Tibial nerve (tissue), 4 donors: ENCODE measurements at regions not wholly inside any gene's neighbourhood (a gene's known extent, or its start where the extent isn't known, plus 50 kb on each side); places are given as distances from the start of the nearest gene placed in this dataset.

Source experiments
- DNase-seq, 2 donors: peaks; one replicate each; pipeline ENCODE4 v3.0.0-alpha.2; 2019; ENCODE audit warnings: low spot score in 2 of 2
- H3K27ac ChIP-seq, 4 donors: fragments of 200-600 bp; sonication (generic) in 3 of 4; one replicate each; pipeline ENCODE4 v1.5.1; 2017 to 2019; ENCODE audit warnings: mild to moderate bottlenecking in 1 of 4
- H3K27me3 ChIP-seq, 2 donors: fragments of 200-600 bp; sonication (generic) in 1 of 2; one replicate each; pipeline versions ENCODE4 v1.5.1 to v1.6.0; 2017 to 2019
- H3K36me3 ChIP-seq, 3 donors: fragments of 200-600 bp; sonication (generic); one replicate each; pipeline ENCODE4 v1.5.1; 2018 to 2019
- H3K4me1 ChIP-seq, 4 donors: fragments of 200-600 bp; sonication (generic) in 3 of 4; one replicate each; pipeline ENCODE4 v1.5.1; 2017 to 2019
- H3K4me3 ChIP-seq, 4 donors: fragments of 200-600 bp; sonication (generic) in 3 of 4; one replicate each; pipeline ENCODE4 v1.5.1; 2017 to 2019; ENCODE audit warnings: mild to moderate bottlenecking in 1 of 4, moderate library complexity in 1 of 4
- H3K9me3 ChIP-seq, 4 donors: fragments of 200-600 bp; sonication (generic) in 3 of 4; one replicate each; pipeline ENCODE4 v1.5.1; 2017 to 2019
- CTCF ChIP-seq, 5 experiments: fragments of 200-600 bp in 3 of 5; fragments of 450-650 bp in 2 of 5; sonication (generic) in 3 of 5; IDR thresholded peaks; one replicate each; pipeline ENCODE4 v1.5.1; 2016 to 2019; ENCODE audit warnings: antibody characterized with exemption in 5 of 5, mild to moderate bottlenecking in 3 of 5, moderate library complexity in 2 of 5
- EP300 ChIP-seq, 2 donors: sonication (generic); formaldehyde crosslinking; IDR thresholded peaks; one replicate each; pipeline ENCODE4 v1.6.1; 2017; ENCODE audit warnings: antibody characterized with exemption in 2 of 2, mild to moderate bottlenecking in 1 of 2
- POLR2A ChIP-seq, 2 donors: fragments of 450-650 bp; IDR thresholded peaks; one replicate each; pipeline ENCODE4 v1.6.1; 2017; ENCODE audit warnings: antibody characterized with exemption in 2 of 2, mild to moderate bottlenecking in 2 of 2, moderate library complexity in 2 of 2
- WGBS, 2 donors: methylation state at CpG; one replicate each; pipeline ENCODE4 v1.1.5; 2018; 5-methylcytosine and 5-hydroxymethylcytosine counted together

GRCh38 chr6:44035621-44036020, 91.6 kb downstream of the MRPL14 start:
- H3K9me3 ChIP-seq = no peaks in the 10 kb centered on the region
- H3K27me3 ChIP-seq = no peaks in the 10 kb centered on the region
- no peak for DNase-seq
- no peak overlapping the region for H3K4me3 ChIP-seq
- peaks cover 0 to 15% (median 0%) of the 10 kb centered on the region in 4 donors for H3K4me1 ChIP-seq
- no peak overlapping the region for H3K27ac ChIP-seq
- no peaks in the 10 kb centered on the region for H3K36me3 ChIP-seq
- TF ChIP-seq EP300 (IDR thresholded peaks at IDR 0.05) (no peak), POLR2A (IDR thresholded peaks at IDR 0.05) (no peak), CTCF (IDR thresholded peaks at IDR 0.05) (no peak)
- WGBS, 2 donors = 63 to 72% methylated on average over 3 of the region's 3 CpGs

DNA sequence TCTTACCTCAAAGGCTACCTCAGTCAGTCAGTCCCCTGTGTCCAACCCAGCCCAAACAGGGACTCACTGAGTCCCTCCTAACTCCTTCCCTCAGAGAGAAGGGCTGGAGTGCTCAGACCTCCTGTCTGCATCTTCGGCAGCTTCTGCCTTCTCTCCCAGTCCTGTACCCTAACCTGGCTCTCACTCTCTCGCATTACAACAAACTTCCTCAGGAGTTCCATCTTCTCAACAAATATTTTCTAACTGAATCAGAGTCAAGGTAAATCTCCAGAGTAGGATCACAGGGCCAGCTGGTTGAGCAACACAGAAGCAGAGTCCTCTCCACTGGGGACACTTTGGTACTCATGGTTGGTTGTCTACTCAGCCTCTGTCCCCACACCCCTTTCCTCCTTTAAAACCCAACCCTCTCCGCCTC, 92.3 kb downstream of the MRPL14 start:
- Histone ChIP-seq H3K27ac (no peak overlapping the region), H3K9me3 (no peaks in the 10 kb centered on the region), H3K4me3 (no peak overlapping the region), H3K36me3 (no peaks in the 10 kb centered on the region), H3K27me3 (no peaks in the 10 kb centered on the region), H3K4me1 (peaks cover 0 to 10% (median 0%) of the 10 kb centered on the region in 4 donors)
- TF ChIP-seq EP300 (IDR thresholded peaks at IDR 0.05) = no peak
- no peak for TF ChIP-seq CTCF (IDR thresholded peaks at IDR 0.05)
- no peak for TF ChIP-seq POLR2A (IDR thresholded peaks at IDR 0.05)
- WGBS, 2 donors = 88 to 98% methylated on average over 3 of the region's 3 CpGs
- no peak for DNase-seq

DNA sequence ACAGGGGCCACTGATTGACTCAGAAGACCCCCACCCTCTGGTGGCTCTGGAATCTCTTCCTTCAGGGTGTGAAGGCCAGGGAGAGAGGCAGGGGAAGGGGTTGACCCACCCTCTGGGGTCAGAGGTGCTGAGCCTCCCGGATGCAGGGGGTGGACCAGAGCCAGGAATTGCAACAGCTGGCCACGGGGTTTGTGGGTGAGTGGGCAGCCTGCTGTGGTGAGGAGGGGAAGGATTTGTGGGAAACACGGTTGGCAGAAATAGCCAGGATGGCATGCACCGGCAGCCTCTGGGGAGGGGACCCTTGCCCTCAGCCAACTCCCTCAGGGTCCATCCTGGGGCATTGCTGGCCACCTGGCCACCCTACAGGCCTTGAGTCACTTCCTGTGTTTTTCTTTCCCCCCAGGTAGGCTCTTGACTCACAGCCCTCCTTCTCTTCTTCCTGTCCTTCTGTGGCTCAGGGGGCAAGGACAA, 92.8 kb downstream of the MRPL14 start:
- peaks cover 0 to 11% (median 0%) of the 10 kb centered on the region in 4 donors for H3K4me1 ChIP-seq
- H3K36me3 ChIP-seq = no peaks in the 10 kb centered on the region
- no peak overlapping the region for H3K27ac ChIP-seq
- no peak for TF ChIP-seq EP300 (IDR thresholded peaks at IDR 0.05)
- no peak for TF ChIP-seq CTCF (IDR thresholded peaks at IDR 0.05)
- TF ChIP-seq POLR2A (IDR thresholded peaks at IDR 0.05) = no peak
- no peaks in the 10 kb centered on the region for H3K9me3 ChIP-seq
- 22 to 26% methylated on average over 4 of the region's 4 CpGs for WGBS, 2 donors
- no peak for DNase-seq
- H3K27me3 ChIP-seq = no peaks in the 10 kb centered on the region
- H3K4me3 ChIP-seq = no peak overlapping the region

DNA sequence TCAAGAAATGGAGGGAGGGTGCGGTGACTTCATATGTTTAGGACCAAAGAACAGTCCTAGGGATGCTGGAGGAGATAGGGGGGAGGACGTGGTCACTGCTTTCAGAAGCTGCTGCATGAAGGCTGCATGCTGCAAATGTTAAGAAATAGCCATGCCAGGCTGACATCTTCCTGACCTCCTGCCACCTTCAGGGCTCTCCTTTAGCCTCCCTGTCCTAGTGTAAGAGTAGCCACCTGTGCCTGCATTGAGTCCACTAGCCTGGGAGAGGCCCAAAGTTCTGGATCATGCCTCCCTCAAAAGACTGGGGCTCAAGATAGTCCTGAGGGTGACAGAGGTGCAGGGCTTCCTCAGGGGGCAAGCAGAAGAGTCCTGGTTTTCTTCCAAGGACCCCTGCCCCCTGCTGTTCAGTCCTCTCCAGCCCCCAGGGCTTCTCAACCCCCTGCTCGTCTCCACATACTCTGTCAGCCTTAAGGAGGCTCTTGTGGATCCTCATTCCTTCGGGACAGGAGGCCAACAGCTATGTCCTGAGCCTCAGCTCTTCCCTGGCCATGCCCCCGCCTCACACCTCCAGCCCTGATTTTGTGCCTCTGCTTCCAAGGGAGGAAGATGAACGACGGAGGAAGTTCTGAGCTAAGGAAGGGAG, 96.3 kb downstream of the MRPL14 start:
- no peak overlapping the region for H3K27ac ChIP-seq
- H3K36me3 ChIP-seq = no peaks in the 10 kb centered on the region
- TF ChIP-seq EP300 (IDR thresholded peaks at IDR 0.05) (no peak), CTCF (IDR thresholded peaks at IDR 0.05) (no peak), POLR2A (IDR thresholded peaks at IDR 0.05) (no peak)
- no peaks in the 10 kb centered on the region for H3K27me3 ChIP-seq
- no peak overlapping the region for H3K4me3 ChIP-seq
- peaks cover 0 to 14% (median 0%) of the 10 kb centered on the region in 4 donors for H3K4me1 ChIP-seq
- H3K9me3 ChIP-seq = no peaks in the 10 kb centered on the region
- DNase-seq = no peak
- WGBS, 2 donors = 83 to 84% methylated on average over 7 of the region's 7 CpGs

DNA sequence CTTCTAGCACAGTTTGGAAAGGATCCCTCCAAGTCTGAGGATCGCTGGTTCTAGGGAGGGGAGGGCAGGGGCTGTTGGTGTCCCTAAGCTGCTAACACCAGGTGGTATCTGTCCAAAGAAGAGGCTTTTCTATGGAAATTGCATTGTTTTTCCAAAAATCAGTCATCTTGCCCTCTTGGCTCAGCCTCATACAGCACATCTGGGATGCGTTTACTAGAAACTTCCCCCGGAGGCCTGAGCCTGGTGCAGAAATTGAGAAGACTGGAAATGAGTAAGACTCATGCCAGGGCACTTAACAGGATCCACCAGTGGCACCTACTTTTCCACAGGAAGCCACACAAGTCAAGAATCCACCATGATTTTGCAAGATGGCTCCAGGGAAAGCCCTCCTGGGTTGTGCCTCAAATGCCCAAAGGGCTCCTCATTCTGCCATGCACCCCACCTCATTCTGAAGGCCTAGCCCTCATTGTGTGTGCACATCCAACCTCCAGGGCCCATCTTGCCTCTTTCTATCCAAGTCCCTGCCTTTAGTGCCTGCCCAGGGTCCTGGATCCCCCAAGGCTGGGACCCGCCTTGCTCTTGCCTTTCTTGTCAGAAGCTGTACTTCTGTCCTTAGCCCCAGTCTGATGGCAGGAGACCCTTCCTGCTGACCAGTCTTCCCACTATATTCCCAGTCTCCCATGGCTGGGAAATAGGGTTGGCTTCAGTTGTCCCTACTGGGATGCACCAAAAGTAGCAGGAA, 97.6 kb downstream of the MRPL14 start:
- no peak for DNase-seq
- no peaks in the 10 kb centered on the region for H3K9me3 ChIP-seq
- TF ChIP-seq CTCF (IDR thresholded peaks at IDR 0.05) (no peak), POLR2A (IDR thresholded peaks at IDR 0.05) (no peak), EP300 (IDR thresholded peaks at IDR 0.05) (no peak)
- no peak overlapping the region for H3K27ac ChIP-seq
- H3K36me3 ChIP-seq = no peaks in the 10 kb centered on the region
- no peak overlapping the region for H3K4me3 ChIP-seq
- 72% methylated on average over 4 of the region's 4 CpGs for WGBS, 2 donors
- peaks cover 0 to 18% (median 0%) of the 10 kb centered on the region in 4 donors for H3K4me1 ChIP-seq
- H3K27me3 ChIP-seq = no peaks in the 10 kb centered on the region
